Esophagus squamous epithelium (tissue), 5 donors: ENCODE measurements at regions not wholly inside any gene's neighbourhood (a gene's known extent, or its start where the extent isn't known, plus 50 kb on each side); places are given as distances from the start of the nearest gene placed in this dataset.
"Not testable (repeated sequence)": the region's sequence is repeated elsewhere in the genome, so short reads cannot be mapped to it uniquely, and the experiment has no call there.

Source experiments
- DNase-seq: peaks from one replicate; lab custom pipeline; 2025; lab: John Stamatoyannopoulos, UW
- H3K27ac ChIP-seq, 4 donors: fragments of 200-600 bp; sonication (generic); one replicate each; pipeline ENCODE4 v1.5.1; 2016 to 2019; ENCODE audit warnings: mild to moderate bottlenecking in 1 of 4
- H3K27me3 ChIP-seq, 4 donors: fragments of 200-600 bp; sonication (generic); 1 replicate in 3 of 4; 2 replicates in 1 of 4; pipeline versions ENCODE4 v1.5.1 to v1.6.0; 2017 to 2021; ENCODE audit warnings: antibody characterized with exemption in 1 of 4
- H3K36me3 ChIP-seq, 3 donors: fragments of 200-600 bp; sonication (generic); one replicate each; pipeline ENCODE4 v1.5.1; 2016 to 2019
- H3K4me1 ChIP-seq, 3 donors: fragments of 200-600 bp; sonication (generic); one replicate each; pipeline ENCODE4 v1.5.1; 2017 to 2019
- H3K4me3 ChIP-seq, 4 donors: fragments of 200-600 bp; sonication (generic); 1 replicate in 3 of 4; 2 replicates in 1 of 4; pipeline ENCODE4 v1.5.1; 2016 to 2019; ENCODE audit warnings: mild to moderate bottlenecking in 2 of 4, moderate library complexity in 1 of 4
- H3K9me3 ChIP-seq, 3 donors: fragments of 200-600 bp; sonication (generic); one replicate each; pipeline ENCODE4 v1.5.1; 2016 to 2019
- POLR2A ChIP-seq, 4 donors: fragments of 450-650 bp; IDR thresholded peaks; one replicate each; pipeline ENCODE4 v1.6.1; 2017; ENCODE audit warnings: antibody characterized with exemption in 4 of 4, mild to moderate bottlenecking in 4 of 4, moderate library complexity in 3 of 4
- WGBS, 2 donors: methylation state at CpG; one replicate each; pipeline ENCODE4 v1.1.5; 2018; 5-methylcytosine and 5-hydroxymethylcytosine counted together
- intact Hi-C: fragments of 100-400 bp; cut with DNase I; formaldehyde crosslinking; loops from one replicate; pipeline ENCODE4 v1.15.0; 2022
- TF ChIP-seq, protein P1 (sequence below), 6 experiments: fragments of 450-650 bp in 4 of 6; fragments of 200-600 bp in 2 of 6; sonication (generic) in 2 of 6; IDR thresholded peaks; one replicate each; pipeline ENCODE4 v1.5.1; 2016 to 2019; ENCODE audit warnings: antibody characterized with exemption in 6 of 6, mild to moderate bottlenecking in 4 of 6, moderate library complexity in 4 of 6
- donor health status: DM: yes; HTN: yes; CAD: no.

- no peak for DNase-seq
- 65 to 85% methylated on average over 11 of the region's 11 CpGs for WGBS, 2 donors
- Histone ChIP-seq H3K36me3 (no peaks in the 10 kb centered on the region), H3K4me3 (no peak overlapping the region), H3K4me1 (no peaks in the 10 kb centered on the region), H3K27ac (no peak overlapping the region), H3K27me3 (peaks cover 0 to 5% (median 0%) of the 10 kb centered on the region in 4 donors), H3K9me3 (no peaks in the 10 kb centered on the region)
- intact Hi-C loops: no loop called here
- TF ChIP-seq, protein P1, sequence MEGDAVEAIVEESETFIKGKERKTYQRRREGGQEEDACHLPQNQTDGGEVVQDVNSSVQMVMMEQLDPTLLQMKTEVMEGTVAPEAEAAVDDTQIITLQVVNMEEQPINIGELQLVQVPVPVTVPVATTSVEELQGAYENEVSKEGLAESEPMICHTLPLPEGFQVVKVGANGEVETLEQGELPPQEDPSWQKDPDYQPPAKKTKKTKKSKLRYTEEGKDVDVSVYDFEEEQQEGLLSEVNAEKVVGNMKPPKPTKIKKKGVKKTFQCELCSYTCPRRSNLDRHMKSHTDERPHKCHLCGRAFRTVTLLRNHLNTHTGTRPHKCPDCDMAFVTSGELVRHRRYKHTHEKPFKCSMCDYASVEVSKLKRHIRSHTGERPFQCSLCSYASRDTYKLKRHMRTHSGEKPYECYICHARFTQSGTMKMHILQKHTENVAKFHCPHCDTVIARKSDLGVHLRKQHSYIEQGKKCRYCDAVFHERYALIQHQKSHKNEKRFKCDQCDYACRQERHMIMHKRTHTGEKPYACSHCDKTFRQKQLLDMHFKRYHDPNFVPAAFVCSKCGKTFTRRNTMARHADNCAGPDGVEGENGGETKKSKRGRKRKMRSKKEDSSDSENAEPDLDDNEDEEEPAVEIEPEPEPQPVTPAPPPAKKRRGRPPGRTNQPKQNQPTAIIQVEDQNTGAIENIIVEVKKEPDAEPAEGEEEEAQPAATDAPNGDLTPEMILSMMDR (IDR thresholded peaks at IDR 0.05): no peak
- no peak for TF ChIP-seq POLR2A (IDR thresholded peaks at IDR 0.05)
Observed at GRCh38 chr12:95358111-95359083, 115.6 kb upstream of the METAP2 start.

- Histone ChIP-seq H3K27ac (no peak overlapping the region), H3K9me3 (no peaks in the 10 kb centered on the region), H3K36me3 (no peaks in the 10 kb centered on the region), H3K4me3 (no peak overlapping the region), H3K27me3 (no peaks in the 10 kb centered on the region), H3K4me1 (no peaks in the 10 kb centered on the region)
- no peak for DNase-seq
- WGBS, 2 donors: 40 to 54% methylated on average over 2 of the region's 2 CpGs
- no peak for TF ChIP-seq POLR2A (IDR thresholded peaks at IDR 0.05)
- TF ChIP-seq, protein P1 (IDR thresholded peaks at IDR 0.05): no peak
- intact Hi-C loops: no loop called here
Observed at GRCh38 chr12:95365912-95366311, 108.0 kb upstream of the METAP2 start.

GRCh38 chr12:95368931-95369330 lies 105.0 kb upstream of the METAP2 start:
- H3K4me3 ChIP-seq: no peak overlapping the region
- no peak for DNase-seq
- TF ChIP-seq POLR2A (IDR thresholded peaks at IDR 0.05): no peak
- TF ChIP-seq, protein P1 (IDR thresholded peaks at IDR 0.05): no peak
- H3K36me3 ChIP-seq: no peaks in the 10 kb centered on the region
- 69 to 76% methylated on average over 2 of the region's 2 CpGs for WGBS, 2 donors
- peaks cover 0 to 3% (median 0%) of the 10 kb centered on the region in 4 donors for H3K27me3 ChIP-seq
- no peak overlapping the region for H3K27ac ChIP-seq
- no peaks in the 10 kb centered on the region for H3K9me3 ChIP-seq
- H3K4me1 ChIP-seq: no peaks in the 10 kb centered on the region
- intact Hi-C loops: no loop called here

- Histone ChIP-seq H3K4me1 (no peaks in the 10 kb centered on the region), H3K27me3 (peaks cover 0 to 3% (median 0%) of the 10 kb centered on the region in 4 donors), H3K4me3 (no peak overlapping the region), H3K9me3 (no peaks in the 10 kb centered on the region), H3K27ac (no peak overlapping the region), H3K36me3 (no peaks in the 10 kb centered on the region)
- TF ChIP-seq POLR2A (IDR thresholded peaks at IDR 0.05): no peak
- TF ChIP-seq, protein P1 (IDR thresholded peaks at IDR 0.05): no peak
- WGBS, 2 donors: 81 to 94% methylated on average over 5 of the region's 5 CpGs
- no peak for DNase-seq
- intact Hi-C loops: no loop called here
Observed at GRCh38 chr12:95371571-95371970, 102.4 kb upstream of the METAP2 start.

GRCh38 chr12:95379481-95379880 lies 94.5 kb upstream of the METAP2 start:
- H3K4me3 ChIP-seq, intact Hi-C loops, H3K27me3 ChIP-seq, DNase-seq, H3K36me3 ChIP-seq, H3K27ac ChIP-seq, H3K9me3 ChIP-seq: not testable (repeated sequence)
- H3K4me1 ChIP-seq: peaks cover 0 to 11% (median 0%) of the 10 kb centered on the region in 3 donors
- WGBS, 2 donors: no CpG with 5 or more reads among the region's 23 CpGs

DNA sequence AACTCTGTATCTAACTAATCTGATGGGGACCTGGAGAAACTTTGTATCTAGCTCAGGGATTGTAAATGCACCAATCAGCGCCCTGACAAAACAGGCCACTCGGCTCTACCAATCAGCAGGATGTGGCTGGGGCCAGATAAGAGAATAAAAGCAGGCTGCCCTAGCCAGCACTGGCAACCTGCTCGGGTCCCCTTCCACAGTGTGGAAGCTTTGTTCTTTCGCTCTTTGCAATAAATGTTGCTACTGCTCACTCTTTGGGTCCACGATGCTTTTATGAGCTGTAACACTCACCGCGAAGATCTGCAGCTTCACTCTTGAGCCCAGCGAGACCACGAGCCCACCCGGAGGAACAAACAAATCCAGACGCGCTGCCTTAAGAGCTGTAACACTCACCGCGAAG lies 93.6 kb upstream of the METAP2 start:
- H3K27me3 ChIP-seq, H3K9me3 ChIP-seq, H3K36me3 ChIP-seq, DNase-seq, intact Hi-C loops, H3K4me3 ChIP-seq: not testable (repeated sequence)
- peaks cover 0 to 20% (median 4%) of the 10 kb centered on the region in 3 donors for H3K4me1 ChIP-seq
- WGBS, 2 donors: 93% methylated on average over 6 to 10 of the region's 14 CpGs
- H3K27ac ChIP-seq: peak overlapping the region in 1 of 4 donors; percentile 14
